ENCODE measurements at regions not wholly inside any gene's neighbourhood (a gene's known extent, or its start where the extent isn't known, plus 50 kb on each side); places are given as distances from the start of the nearest gene placed in this dataset.

- TF ChIP-seq ZNF609 (CRISPR knock-in tag; IDR thresholded peaks at IDR 0.05; ENCODE audit: borderline replicate concordance): no peak
- TF ChIP-seq REL (CRISPR knock-in tag; conservative IDR thresholded peaks at IDR 0.05): no peak
Observed at GRCh38 chr18:64264171-64264570, 115.3 kb upstream of the LINC00305 start (continued).

DNA sequence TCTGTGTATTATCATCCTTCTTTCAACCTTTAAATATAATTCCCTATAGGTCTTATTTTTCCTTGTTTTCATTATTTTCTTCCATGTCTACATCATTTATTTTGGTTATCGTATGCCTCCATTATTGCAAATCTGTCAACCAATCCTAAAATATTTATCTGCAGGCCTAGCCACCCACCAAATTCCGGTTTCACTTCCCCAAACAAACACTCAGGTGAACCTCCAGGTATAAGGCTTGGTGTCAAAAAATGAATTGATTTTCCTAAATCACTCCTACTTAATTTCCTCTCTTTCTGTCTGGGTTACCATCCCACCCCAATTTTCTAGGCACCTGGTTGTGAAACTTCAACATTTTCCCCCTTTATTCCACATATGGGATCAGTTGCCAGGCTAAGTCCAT, 111.9 kb upstream of the LINC00305 start:
- POLR2A ChIA-PET: no interaction called here
- H3K4me3 ChIP-seq (replicated peaks in 1 of 3; ENCODE audit: insufficient read depth in 1 of 3, low read depth in 2 of 3, low read length in 3 of 3): no peak overlapping the region
- no peak overlapping the region for H2AFZ ChIP-seq (ENCODE audit: low read length)
- no peak for FAIRE-seq
- intact Hi-C loops (cut with micrococcal nuclease; ENCODE audit: unreplicated experiment) (no loop called here), in situ Hi-C loops (cut with HindIII; ENCODE audit: extremely low pct_ligation_motif_present, low pct_unique_long_range_greater_than_20kb) (no loop called here)
- CTCF ChIA-PET (ENCODE audit: low intra/inter-chr PET ratio, low total read pairs): no interaction called here
- H3K79me2 ChIP-seq (ENCODE audit: insufficient read depth, low read length): no peaks in the 10 kb centered on the region
- WGBS (ENCODE audit: low lambda C conversion rate): 43% methylated on average over 2 of the region's 2 CpGs
- H3K27me3 ChIP-seq (ENCODE audit: control insufficient read depth in 1 of 2, insufficient read depth in 2 of 2, low read length in 2 of 2): no peaks in the 10 kb centered on the region
- H3K4me2 ChIP-seq (ENCODE audit: low read depth, low read length): no peak overlapping the region
- H4K20me1 ChIP-seq (ENCODE audit: insufficient read depth, low read length): no peaks in the 10 kb centered on the region
- H3K36me3 ChIP-seq (replicated peaks in 1 of 2; ENCODE audit: control insufficient read depth in 1 of 2, insufficient read depth in 2 of 2, low read length in 2 of 2): no peaks in the 10 kb centered on the region
- H3K9ac ChIP-seq (ENCODE audit: insufficient read depth, low read depth, low read length): no peak overlapping the region
- no peak overlapping the region for H3K27ac ChIP-seq (ENCODE audit: extremely low read length, insufficient read depth, low read length)
- H3K4me1 ChIP-seq (ENCODE audit: insufficient read depth, low read length): no peaks in the 10 kb centered on the region
- H3K9me3 ChIP-seq (ENCODE audit: low read length): peaks cover 25% of the 10 kb centered on the region
- BruUV-seq (replicated peaks): no TSS peak
- DNase-seq (ENCODE audit: low spot score): no peak
- no peak for ATAC-seq
- TF ChIP-seq ZNF687 (CRISPR knock-in tag; IDR thresholded peaks at IDR 0.05): no peak
- TF ChIP-seq, protein P1, sequence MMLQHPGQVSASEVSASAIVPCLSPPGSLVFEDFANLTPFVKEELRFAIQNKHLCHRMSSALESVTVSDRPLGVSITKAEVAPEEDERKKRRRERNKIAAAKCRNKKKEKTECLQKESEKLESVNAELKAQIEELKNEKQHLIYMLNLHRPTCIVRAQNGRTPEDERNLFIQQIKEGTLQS (CRISPR knock-in tag; IDR thresholded peaks at IDR 0.05): no peak
- TF ChIP-seq, protein P2, sequence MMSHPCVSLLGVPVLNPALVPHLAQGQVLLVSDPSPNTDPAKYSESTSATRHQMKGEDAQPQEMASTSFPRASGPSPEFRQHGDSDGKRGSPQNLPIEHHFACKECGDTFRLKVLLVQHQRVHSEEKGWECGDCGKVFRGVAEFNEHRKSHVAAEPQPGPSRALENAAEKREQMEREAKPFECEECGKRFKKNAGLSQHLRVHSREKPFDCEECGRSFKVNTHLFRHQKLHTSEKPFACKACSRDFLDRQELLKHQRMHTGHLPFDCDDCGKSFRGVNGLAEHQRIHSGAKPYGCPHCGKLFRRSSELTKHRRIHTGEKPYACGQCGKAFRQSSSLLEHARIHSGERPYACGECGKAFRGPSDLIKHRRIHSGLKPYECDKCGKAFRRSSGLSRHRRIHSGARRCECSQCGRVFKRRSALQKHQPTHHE (CRISPR knock-in tag; IDR thresholded peaks at IDR 0.05; ENCODE audit: borderline replicate concordance): no peak
- no peak for TF ChIP-seq TCF12 (IDR thresholded peaks at IDR 0.05)
- no peak for TF ChIP-seq TCF12 (CRISPR knock-in tag; IDR thresholded peaks at IDR 0.05)
- TF ChIP-seq GRHL1 (CRISPR knock-in tag; conservative IDR thresholded peaks at IDR 0.05): no peak
